Fibroblast of skin of abdomen (primary cell): ENCODE measurements at regions not wholly inside any gene's neighbourhood (a gene's known extent, or its start where the extent isn't known, plus 50 kb on each side); places are given as distances from the start of the nearest gene placed in this dataset.

Experiments used
- DNase-seq: peaks from one replicate; pipeline ENCODE4 v3.0.0-alpha.2; 2013

GRCh38 chr12:107978641-107979040, 150.4 kb upstream of the WSCD2 start:
- no peak for DNase-seq

- DNase-seq, result peak; percentile 13
These were observed 145.2 kb upstream of the WSCD2 start for GRCh38 chr12:107983756-107984472.

- DNase-seq, result no peak
These were observed 144.1 kb upstream of the WSCD2 start for GRCh38 chr12:107984973-107985372.

GRCh38 chr12:107986183-107986582, 142.9 kb upstream of the WSCD2 start:
- DNase-seq, result no peak

- no peak for DNase-seq
These were observed 138.8 kb upstream of the WSCD2 start for GRCh38 chr12:107990325-107990724.

GRCh38 chr12:107992029-107992428, 137.1 kb upstream of the WSCD2 start:
- DNase-seq, result no peak

GRCh38 chr12:107992870-107993451, 136.1 kb upstream of the WSCD2 start:
- DNase-seq, result peak; percentile 20

GRCh38 chr12:107998863-107999262, 130.2 kb upstream of the WSCD2 start:
- no peak for DNase-seq

GRCh38 chr12:108000111-108000510, 129.0 kb upstream of the WSCD2 start:
- no peak for DNase-seq

GRCh38 chr12:108004319-108004718, 124.8 kb upstream of the WSCD2 start:
- no peak for DNase-seq

- no peak for DNase-seq
These were observed 120.8 kb upstream of the WSCD2 start for GRCh38 chr12:108008163-108008905.

GRCh38 chr12:108009442-108010070, 119.5 kb upstream of the WSCD2 start:
- no peak for DNase-seq

- no peak for DNase-seq
These were observed 113.0 kb upstream of the WSCD2 start for GRCh38 chr12:108016022-108016564.

- DNase-seq, result no peak
These were observed 111.5 kb upstream of the WSCD2 start for GRCh38 chr12:108017472-108018057.

- DNase-seq, result no peak
These were observed 109.2 kb upstream of the WSCD2 start for GRCh38 chr12:108019862-108020261.

GRCh38 chr12:108021141-108021540, 107.9 kb upstream of the WSCD2 start:
- no peak for DNase-seq

GRCh38 chr12:108021949-108022522, 107.1 kb upstream of the WSCD2 start:
- DNase-seq, result no peak

GRCh38 chr12:108029051-108029835, 99.8 kb upstream of the WSCD2 start:
- no peak for DNase-seq

- DNase-seq, result no peak
These were observed 96.0 kb upstream of the WSCD2 start for GRCh38 chr12:108033090-108033489.

GRCh38 chr12:108035372-108035771, 93.7 kb upstream of the WSCD2 start:
- no peak for DNase-seq

GRCh38 chr12:108037960-108038359, 91.1 kb upstream of the WSCD2 start:
- DNase-seq, result no peak
